GM12878 (cell line): ENCODE measurements at regions not wholly inside any gene's neighbourhood (a gene's known extent, or its start where the extent isn't known, plus 50 kb on each side); places are given as distances from the start of the nearest gene placed in this dataset.

ENCODE experiments used
- BHLHE40 ChIP-seq, 2 experiments: fragments of 450-650 bp in 1 of 2; IDR thresholded peaks; 2 replicates each; pipeline ENCODE4 v1.6.1; 2011 to 2017; ENCODE audit warnings: low read depth in 2 of 2, borderline replicate concordance in 1 of 2, improper control_type of control experiment in 1 of 2, low read length in 1 of 2, mild to moderate bottlenecking in 1 of 2
- CBFB ChIP-seq: IDR thresholded peaks from 2 replicates; pipeline ENCODE4 v1.6.1; 2016; ENCODE audit warnings: antibody characterized with exemption, low read depth
- CHD2 ChIP-seq: IDR thresholded peaks from 2 replicates; pipeline ENCODE4 v1.6.1; 2011; ENCODE audit warnings: low read depth, low read length, improper control_type of control experiment, borderline replicate concordance
- EED ChIP-seq: sonication (generic); IDR thresholded peaks from 2 replicates; pipeline ENCODE4 v1.6.1; 2016; ENCODE audit warnings: antibody characterized with exemption, low read depth
- EP300 ChIP-seq, 2 experiments: fragments of 150-350 bp in 1 of 2; IDR thresholded peaks; 2 replicates each; pipeline ENCODE4 v1.6.1; 2011 to 2012; ENCODE audit warnings: low read depth in 2 of 2, low read length in 2 of 2, borderline replicate concordance in 1 of 2, improper control_type of control experiment in 1 of 2, inconsistent platforms in 1 of 2; ENCODE audit not compliant: control insufficient read depth in 1 of 2
- GABPA ChIP-seq: IDR thresholded peaks from 2 replicates; pipeline ENCODE4 v1.6.1; 2014; ENCODE audit warnings: antibody characterized with exemption, low read depth, mild to moderate bottlenecking, inconsistent platforms
- HCFC1 ChIP-seq: fragments of 150-350 bp; IDR thresholded peaks from 2 replicates; pipeline ENCODE4 v1.6.1; 2014; ENCODE audit warnings: low read length
- MYC ChIP-seq: IDR thresholded peaks from 2 replicates; pipeline ENCODE4 v1.6.1; 2011; ENCODE audit warnings: mild to moderate bottlenecking, low read length, moderate library complexity, inconsistent platforms; ENCODE audit not compliant: insufficient read depth, insufficient replicate concordance, insufficient read length, severe bottlenecking
- NFYA ChIP-seq: IDR thresholded peaks from 2 replicates; pipeline ENCODE4 v1.6.1; 2011; ENCODE audit warnings: low read depth, mild to moderate bottlenecking, low read length, improper control_type of control experiment, borderline replicate concordance
- NR2F1 ChIP-seq: fragments of 450-650 bp; conservative IDR thresholded peaks from 2 replicates; pipeline ENCODE4 v1.6.1; 2017; ENCODE audit warnings: mild to moderate bottlenecking
- RAD51 ChIP-seq: fragments of 450-650 bp; IDR thresholded peaks from 2 replicates; pipeline ENCODE4 v1.6.1; 2016; ENCODE audit warnings: moderate library complexity, mild to moderate bottlenecking, inconsistent platforms
- SMAD1 ChIP-seq: fragments of 450-650 bp; IDR thresholded peaks from 2 replicates; pipeline ENCODE4 v1.6.1; 2018; ENCODE audit warnings: mild to moderate bottlenecking, low read depth; ENCODE audit not compliant: partially characterized antibody
- SMARCA5 ChIP-seq: fragments of 450-650 bp; IDR thresholded peaks from 2 replicates; pipeline ENCODE4 v1.6.1; 2017; ENCODE audit warnings: mild to moderate bottlenecking
- STAT3 ChIP-seq: IDR thresholded peaks from 2 replicates; pipeline ENCODE4 v1.6.1; 2011; ENCODE audit warnings: low read depth, low read length, improper control_type of control experiment
- TCF12 ChIP-seq: IDR thresholded peaks from 2 replicates; pipeline ENCODE4 v1.6.1; 2011; ENCODE audit warnings: low read depth, mild to moderate bottlenecking, low read length
- ZNF384 ChIP-seq: IDR thresholded peaks from 2 replicates; pipeline ENCODE4 v1.6.1; 2012; ENCODE audit warnings: low read depth, mild to moderate bottlenecking, low read length, improper control_type of control experiment, borderline replicate concordance
- TF ChIP-seq, protein P1 (sequence below): fragments of 450-650 bp; IDR thresholded peaks from 2 replicates; pipeline ENCODE4 v1.6.1; 2016; ENCODE audit warnings: mild to moderate bottlenecking
- TF ChIP-seq, protein P2 (sequence below): fragments of 450-650 bp; IDR thresholded peaks from 2 replicates; pipeline ENCODE4 v1.6.1; 2017; ENCODE audit warnings: low read depth, mild to moderate bottlenecking, moderate library complexity
- TF ChIP-seq, protein P3 (sequence below), 3 experiments: IDR thresholded peaks in 2 of 3; conservative IDR thresholded peaks in 1 of 3; 2 replicates each; pipeline ENCODE4 v1.5.1; 2011; ENCODE audit warnings: low read depth in 3 of 3, low read length in 3 of 3, mild to moderate bottlenecking in 3 of 3, control low read depth in 2 of 3, moderate library complexity in 2 of 3, inconsistent platforms in 1 of 3, mixed read lengths in 1 of 3; ENCODE audit not compliant: control insufficient read depth in 2 of 3, insufficient read depth in 1 of 3; ENCODE audit errors: extremely low read depth in 1 of 3
- TF ChIP-seq, protein P4 (sequence below): fragments of 450-650 bp; formaldehyde crosslinking; IDR thresholded peaks from 2 replicates; pipeline ENCODE4 v1.4.0; 2022; ENCODE audit warnings: mild to moderate bottlenecking, moderate library complexity
- TF ChIP-seq, protein P5 (sequence below): IDR thresholded peaks from 2 replicates; pipeline ENCODE4 v1.6.1; 2011; ENCODE audit warnings: borderline replicate concordance, low read depth, mild to moderate bottlenecking, moderate library complexity, low read length; ENCODE audit not compliant: insufficient read depth, poor library complexity, severe bottlenecking

DNA sequence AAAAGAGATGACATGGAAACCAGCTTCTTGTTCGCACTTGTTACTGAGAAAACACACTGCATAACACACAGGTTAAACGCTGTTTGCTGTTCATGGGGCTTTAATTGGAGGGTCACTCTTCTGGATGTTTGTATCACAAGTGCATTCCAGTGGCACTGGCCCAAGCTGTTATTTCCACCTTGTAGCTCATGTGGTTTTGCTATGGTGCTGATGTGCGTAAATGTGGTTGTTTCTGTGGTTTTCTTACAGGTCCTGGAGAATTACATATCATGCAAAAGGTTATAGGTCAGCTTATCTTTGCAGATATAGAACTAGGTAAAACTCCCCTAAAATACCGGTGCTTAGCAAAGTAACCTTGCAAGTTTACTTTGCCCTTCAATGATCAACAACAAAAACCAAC lies 89.3 kb upstream of the AHI1 start (continued):
- TF ChIP-seq, protein P1, sequence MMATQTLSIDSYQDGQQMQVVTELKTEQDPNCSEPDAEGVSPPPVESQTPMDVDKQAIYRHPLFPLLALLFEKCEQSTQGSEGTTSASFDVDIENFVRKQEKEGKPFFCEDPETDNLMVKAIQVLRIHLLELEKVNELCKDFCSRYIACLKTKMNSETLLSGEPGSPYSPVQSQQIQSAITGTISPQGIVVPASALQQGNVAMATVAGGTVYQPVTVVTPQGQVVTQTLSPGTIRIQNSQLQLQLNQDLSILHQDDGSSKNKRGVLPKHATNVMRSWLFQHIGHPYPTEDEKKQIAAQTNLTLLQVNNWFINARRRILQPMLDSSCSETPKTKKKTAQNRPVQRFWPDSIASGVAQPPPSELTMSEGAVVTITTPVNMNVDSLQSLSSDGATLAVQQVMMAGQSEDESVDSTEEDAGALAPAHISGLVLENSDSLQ, result no peak
- TF ChIP-seq HCFC1 (no peak), STAT3 (no peak), SMAD1 (no peak), CHD2 (no peak), TCF12 (no peak), CBFB (peak; percentile 78; the same call in 1 of the 2 replicates), MYC (no peak), EED (peak; percentile 56), BHLHE40 (IDR thresholded peaks at IDR 0.05; ENCODE audit: borderline replicate concordance in 1 of 2, low read depth in 2 of 2, low read length in 1 of 2) (0 out of 4 replicates have a peak, but pooled peaks of 1 of the 2 experiments have one; percentile 9), EP300 (IDR thresholded peaks at IDR 0.05; ENCODE audit: borderline replicate concordance in 1 of 2, control insufficient read depth in 1 of 2, low read depth in 2 of 2, low read length in 2 of 2) (peak; percentile 45 to 72; a peak in 2 of 4 replicates), SMARCA5 (no peak), NFYA (no peak), NR2F1 (peak; percentile 96), GABPA (no peak), ZNF384 (no peak), RAD51 (no peak)
- TF ChIP-seq, protein P2, sequence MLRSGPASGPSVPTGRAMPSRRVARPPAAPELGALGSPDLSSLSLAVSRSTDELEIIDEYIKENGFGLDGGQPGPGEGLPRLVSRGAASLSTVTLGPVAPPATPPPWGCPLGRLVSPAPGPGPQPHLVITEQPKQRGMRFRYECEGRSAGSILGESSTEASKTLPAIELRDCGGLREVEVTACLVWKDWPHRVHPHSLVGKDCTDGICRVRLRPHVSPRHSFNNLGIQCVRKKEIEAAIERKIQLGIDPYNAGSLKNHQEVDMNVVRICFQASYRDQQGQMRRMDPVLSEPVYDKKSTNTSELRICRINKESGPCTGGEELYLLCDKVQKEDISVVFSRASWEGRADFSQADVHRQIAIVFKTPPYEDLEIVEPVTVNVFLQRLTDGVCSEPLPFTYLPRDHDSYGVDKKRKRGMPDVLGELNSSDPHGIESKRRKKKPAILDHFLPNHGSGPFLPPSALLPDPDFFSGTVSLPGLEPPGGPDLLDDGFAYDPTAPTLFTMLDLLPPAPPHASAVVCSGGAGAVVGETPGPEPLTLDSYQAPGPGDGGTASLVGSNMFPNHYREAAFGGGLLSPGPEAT, result no peak
- TF ChIP-seq, protein P3, sequence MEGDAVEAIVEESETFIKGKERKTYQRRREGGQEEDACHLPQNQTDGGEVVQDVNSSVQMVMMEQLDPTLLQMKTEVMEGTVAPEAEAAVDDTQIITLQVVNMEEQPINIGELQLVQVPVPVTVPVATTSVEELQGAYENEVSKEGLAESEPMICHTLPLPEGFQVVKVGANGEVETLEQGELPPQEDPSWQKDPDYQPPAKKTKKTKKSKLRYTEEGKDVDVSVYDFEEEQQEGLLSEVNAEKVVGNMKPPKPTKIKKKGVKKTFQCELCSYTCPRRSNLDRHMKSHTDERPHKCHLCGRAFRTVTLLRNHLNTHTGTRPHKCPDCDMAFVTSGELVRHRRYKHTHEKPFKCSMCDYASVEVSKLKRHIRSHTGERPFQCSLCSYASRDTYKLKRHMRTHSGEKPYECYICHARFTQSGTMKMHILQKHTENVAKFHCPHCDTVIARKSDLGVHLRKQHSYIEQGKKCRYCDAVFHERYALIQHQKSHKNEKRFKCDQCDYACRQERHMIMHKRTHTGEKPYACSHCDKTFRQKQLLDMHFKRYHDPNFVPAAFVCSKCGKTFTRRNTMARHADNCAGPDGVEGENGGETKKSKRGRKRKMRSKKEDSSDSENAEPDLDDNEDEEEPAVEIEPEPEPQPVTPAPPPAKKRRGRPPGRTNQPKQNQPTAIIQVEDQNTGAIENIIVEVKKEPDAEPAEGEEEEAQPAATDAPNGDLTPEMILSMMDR (IDR thresholded peaks at IDR 0.05 in 2 of 3, conservative IDR thresholded peaks at IDR 0.05 in 1 of 3; ENCODE audit: control insufficient read depth in 2 of 3, extremely low read depth in 1 of 3, insufficient read depth in 1 of 3, low read depth in 3 of 3, low read length in 3 of 3), result no peak
- TF ChIP-seq, protein P4, sequence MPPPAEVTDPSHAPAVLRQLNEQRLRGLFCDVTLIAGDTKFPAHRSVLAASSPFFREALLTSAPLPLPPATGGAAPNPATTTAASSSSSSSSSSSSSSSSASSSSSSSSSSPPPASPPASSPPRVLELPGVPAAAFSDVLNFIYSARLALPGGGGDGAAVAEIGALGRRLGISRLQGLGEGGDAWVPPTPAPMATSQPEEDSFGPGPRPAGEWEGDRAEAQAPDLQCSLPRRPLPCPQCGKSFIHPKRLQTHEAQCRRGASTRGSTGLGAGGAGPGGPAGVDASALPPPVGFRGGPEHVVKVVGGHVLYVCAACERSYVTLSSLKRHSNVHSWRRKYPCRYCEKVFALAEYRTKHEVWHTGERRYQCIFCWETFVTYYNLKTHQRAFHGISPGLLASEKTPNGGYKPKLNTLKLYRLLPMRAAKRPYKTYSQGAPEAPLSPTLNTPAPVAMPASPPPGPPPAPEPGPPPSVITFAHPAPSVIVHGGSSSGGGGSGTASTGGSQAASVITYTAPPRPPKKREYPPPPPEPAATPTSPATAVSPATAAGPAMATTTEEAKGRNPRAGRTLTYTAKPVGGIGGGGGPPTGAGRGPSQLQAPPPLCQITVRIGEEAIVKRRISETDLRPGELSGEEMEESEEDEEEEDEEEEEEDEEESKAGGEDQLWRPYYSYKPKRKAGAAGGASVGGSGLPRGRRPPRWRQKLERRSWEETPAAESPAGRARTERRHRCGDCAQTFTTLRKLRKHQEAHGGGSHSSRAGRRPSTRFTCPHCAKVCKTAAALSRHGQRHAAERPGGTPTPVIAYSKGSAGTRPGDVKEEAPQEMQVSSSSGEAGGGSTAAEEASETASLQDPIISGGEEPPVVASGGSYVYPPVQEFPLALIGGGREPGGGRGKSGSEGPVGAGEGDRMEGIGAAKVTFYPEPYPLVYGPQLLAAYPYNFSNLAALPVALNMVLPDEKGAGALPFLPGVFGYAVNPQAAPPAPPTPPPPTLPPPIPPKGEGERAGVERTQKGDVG (CRISPR knock-in tag), result no peak
- TF ChIP-seq, protein P5, sequence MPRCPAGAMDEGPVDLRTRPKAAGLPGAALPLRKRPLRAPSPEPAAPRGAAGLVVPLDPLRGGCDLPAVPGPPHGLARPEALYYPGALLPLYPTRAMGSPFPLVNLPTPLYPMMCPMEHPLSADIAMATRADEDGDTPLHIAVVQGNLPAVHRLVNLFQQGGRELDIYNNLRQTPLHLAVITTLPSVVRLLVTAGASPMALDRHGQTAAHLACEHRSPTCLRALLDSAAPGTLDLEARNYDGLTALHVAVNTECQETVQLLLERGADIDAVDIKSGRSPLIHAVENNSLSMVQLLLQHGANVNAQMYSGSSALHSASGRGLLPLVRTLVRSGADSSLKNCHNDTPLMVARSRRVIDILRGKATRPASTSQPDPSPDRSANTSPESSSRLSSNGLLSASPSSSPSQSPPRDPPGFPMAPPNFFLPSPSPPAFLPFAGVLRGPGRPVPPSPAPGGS, result no peak
